Effector memory CD8-positive, alpha-beta T cell (primary cell): ENCODE measurements at regions not wholly inside any gene's neighbourhood (a gene's known extent, or its start where the extent isn't known, plus 50 kb on each side); places are given as distances from the start of the nearest gene placed in this dataset.
"Not testable (repeated sequence)": the region's sequence is repeated elsewhere in the genome, so short reads cannot be mapped to it uniquely, and the experiment has no call there.

ENCODE experiments used
- ATAC-seq: fragments of 150-1000 bp; cut with Tn5 transposase; replicated peaks from 2 replicates; pipeline ENCODE4 v1.10.0; 2021; ENCODE audit warnings: mild to moderate bottlenecking, moderate library complexity
- DNase-seq, 3 experiments: peaks; one replicate each; pipeline ENCODE4 v3.0.0; 2021
- H3K27ac Mint-ChIP-seq, 2 donors: one replicate each; pipeline ENCODE4 v1.8.0; 2022; ENCODE audit warnings: mild to moderate bottlenecking in 2 of 2, mixed read lengths in 2 of 2, moderate library complexity in 2 of 2
- H3K27me3 Mint-ChIP-seq, 2 donors: one replicate each; pipeline ENCODE4 v1.8.0; 2022; ENCODE audit warnings: mixed read lengths in 2 of 2
- H3K36me3 Mint-ChIP-seq: one replicate; pipeline ENCODE4 v1.8.0; 2022; ENCODE audit warnings: mild to moderate bottlenecking, moderate library complexity, mixed read lengths; ENCODE audit not compliant: insufficient read depth
- H3K4me1 Mint-ChIP-seq, 2 donors: one replicate each; pipeline ENCODE4 v1.8.0; 2022; ENCODE audit warnings: low read depth in 2 of 2, mixed read lengths in 2 of 2
- H3K4me3 Mint-ChIP-seq, 2 donors: one replicate each; pipeline ENCODE4 v1.8.0; 2022; ENCODE audit warnings: mild to moderate bottlenecking in 2 of 2, mixed read lengths in 2 of 2, moderate library complexity in 2 of 2
- H3K9me3 Mint-ChIP-seq, 2 donors: one replicate each; pipeline ENCODE4 v1.8.0; 2022; ENCODE audit warnings: mixed read lengths in 2 of 2

- ATAC-seq (no peak), DNase-seq (no peak)
- peaks cover 4 to 5% of the 10 kb centered on the region in 2 donors for H3K4me1 Mint-ChIP-seq
- H3K4me3 Mint-ChIP-seq = no peak overlapping the region
- no peaks in the 10 kb centered on the region for H3K9me3 Mint-ChIP-seq
- H3K27ac Mint-ChIP-seq = no peak overlapping the region
- H3K36me3 Mint-ChIP-seq = no peaks in the 10 kb centered on the region
- H3K27me3 Mint-ChIP-seq = peaks cover 29 to 50% of the 10 kb centered on the region in 2 donors
These were observed 60.3 kb downstream of the CHRD start for GRCh38 chr3:184440151-184440550.

- no peaks in the 10 kb centered on the region for H3K36me3 Mint-ChIP-seq
- peaks cover 4 to 5% of the 10 kb centered on the region in 2 donors for H3K4me1 Mint-ChIP-seq
- no peak overlapping the region for H3K27ac Mint-ChIP-seq
- ATAC-seq = no peak
- DNase-seq = no peak
- H3K9me3 Mint-ChIP-seq = no peaks in the 10 kb centered on the region
- H3K4me3 Mint-ChIP-seq = no peak overlapping the region
- peaks cover 23 to 41% of the 10 kb centered on the region in 2 donors for H3K27me3 Mint-ChIP-seq
These were observed 61.5 kb downstream of the CHRD start for GRCh38 chr3:184441202-184441900.

- no peak overlapping the region for H3K27ac Mint-ChIP-seq
- ATAC-seq = no peak
- no peaks in the 10 kb centered on the region for H3K9me3 Mint-ChIP-seq
- no peak for DNase-seq
- no peaks in the 10 kb centered on the region for H3K36me3 Mint-ChIP-seq
- peaks cover 4 to 5% of the 10 kb centered on the region in 2 donors for H3K4me1 Mint-ChIP-seq
- H3K27me3 Mint-ChIP-seq = peaks cover 20 to 46% of the 10 kb centered on the region in 2 donors
- no peak overlapping the region for H3K4me3 Mint-ChIP-seq
These were observed 63.5 kb downstream of the CHRD start for GRCh38 chr3:184443364-184443763.

GRCh38 chr3:184443831-184444230, 64.0 kb downstream of the CHRD start:
- no peaks in the 10 kb centered on the region for H3K36me3 Mint-ChIP-seq
- peaks cover 21 to 46% of the 10 kb centered on the region in 2 donors for H3K27me3 Mint-ChIP-seq
- no peak overlapping the region for H3K4me3 Mint-ChIP-seq
- ATAC-seq (no peak), DNase-seq (no peak)
- no peak overlapping the region for H3K27ac Mint-ChIP-seq
- peaks cover 4 to 5% of the 10 kb centered on the region in 2 donors for H3K4me1 Mint-ChIP-seq
- H3K9me3 Mint-ChIP-seq = no peaks in the 10 kb centered on the region

- no peak for ATAC-seq
- no peaks in the 10 kb centered on the region for H3K9me3 Mint-ChIP-seq
These were observed 68.7 kb downstream of the CHRD start for GRCh38 chr3:184448321-184449160.

GRCh38 chr3:184449161-184449515, 69.3 kb downstream of the CHRD start:
- Mint-ChIP-seq H3K4me3 (no peak overlapping the region), H3K9me3 (no peaks in the 10 kb centered on the region), H3K4me1 (no peaks in the 10 kb centered on the region), H3K36me3 (no peaks in the 10 kb centered on the region), H3K27ac (no peak overlapping the region), H3K27me3 (peaks cover 10 to 50% of the 10 kb centered on the region in 2 donors)
- no peak for ATAC-seq
- no peak for DNase-seq

More at GRCh38 chr3:184448321-184449160, 68.7 kb downstream of the CHRD start:
- DNase-seq = no peak
- no peak overlapping the region for H3K27ac Mint-ChIP-seq
- H3K4me1 Mint-ChIP-seq = no peaks in the 10 kb centered on the region
- no peak overlapping the region for H3K4me3 Mint-ChIP-seq
- peaks cover 10 to 48% of the 10 kb centered on the region in 2 donors for H3K27me3 Mint-ChIP-seq
- H3K36me3 Mint-ChIP-seq = no peaks in the 10 kb centered on the region

- Mint-ChIP-seq H3K27ac (no peak overlapping the region), H3K4me3 (no peak overlapping the region)
These were observed 70.7 kb downstream of the CHRD start for GRCh38 chr3:184450547-184450946.

GRCh38 chr3:184453296-184453695, 73.4 kb downstream of the CHRD start:
- DNase-seq (no peak), ATAC-seq (no peak)
- Mint-ChIP-seq H3K4me1 (no peaks in the 10 kb centered on the region), H3K36me3 (no peaks in the 10 kb centered on the region), H3K9me3 (no peaks in the 10 kb centered on the region), H3K27me3 (peaks cover 6 to 66% of the 10 kb centered on the region in 2 donors), H3K27ac (no peak overlapping the region), H3K4me3 (no peak overlapping the region)

More at GRCh38 chr3:184450547-184450946, 70.7 kb downstream of the CHRD start:
- no peaks in the 10 kb centered on the region for H3K36me3 Mint-ChIP-seq
- no peaks in the 10 kb centered on the region for H3K4me1 Mint-ChIP-seq
- DNase-seq (no peak), ATAC-seq (no peak)
- no peaks in the 10 kb centered on the region for H3K9me3 Mint-ChIP-seq
- H3K27me3 Mint-ChIP-seq = peaks cover 10 to 61% of the 10 kb centered on the region in 2 donors

GRCh38 chr3:184455991-184456390, 76.1 kb downstream of the CHRD start:
- no peak for ATAC-seq
- no peak overlapping the region for H3K4me3 Mint-ChIP-seq
- H3K4me1 Mint-ChIP-seq = no peaks in the 10 kb centered on the region

GRCh38 chr3:184456476-184456875, 76.6 kb downstream of the CHRD start:
- no peak for DNase-seq
- ATAC-seq = no peak
- Mint-ChIP-seq H3K27me3 (peaks cover 12 to 80% of the 10 kb centered on the region in 2 donors), H3K4me3 (no peak overlapping the region), H3K36me3 (no peaks in the 10 kb centered on the region), H3K27ac (no peak overlapping the region), H3K4me1 (no peaks in the 10 kb centered on the region), H3K9me3 (no peaks in the 10 kb centered on the region)

More at GRCh38 chr3:184455991-184456390, 76.1 kb downstream of the CHRD start:
- H3K36me3 Mint-ChIP-seq = no peaks in the 10 kb centered on the region
- no peak overlapping the region for H3K27ac Mint-ChIP-seq
- peaks cover 12 to 75% of the 10 kb centered on the region in 2 donors for H3K27me3 Mint-ChIP-seq
- no peak for DNase-seq
- H3K9me3 Mint-ChIP-seq = no peaks in the 10 kb centered on the region

- no peaks in the 10 kb centered on the region for H3K9me3 Mint-ChIP-seq
- DNase-seq (no peak), ATAC-seq (no peak)
- no peak overlapping the region for H3K27ac Mint-ChIP-seq
- no peaks in the 10 kb centered on the region for H3K4me1 Mint-ChIP-seq
- H3K27me3 Mint-ChIP-seq = peaks cover 12 to 88% of the 10 kb centered on the region in 2 donors
- H3K4me3 Mint-ChIP-seq = no peak overlapping the region
- no peaks in the 10 kb centered on the region for H3K36me3 Mint-ChIP-seq
These were observed 77.5 kb downstream of the CHRD start for GRCh38 chr3:184457329-184457728.

- not testable (repeated sequence) for H3K27ac Mint-ChIP-seq
These were observed 78.0 kb downstream of the CHRD start for GRCh38 chr3:184457784-184458377.

GRCh38 chr3:184459355-184459754, 79.5 kb downstream of the CHRD start:
- DNase-seq = no peak

More at GRCh38 chr3:184457784-184458377, 78.0 kb downstream of the CHRD start:
- not testable (repeated sequence) for H3K9me3 Mint-ChIP-seq, DNase-seq, H3K36me3 Mint-ChIP-seq, H3K4me1 Mint-ChIP-seq, ATAC-seq, H3K4me3 Mint-ChIP-seq
- peaks cover 11 to 84% of the 10 kb centered on the region in 2 donors for H3K27me3 Mint-ChIP-seq

More at GRCh38 chr3:184459355-184459754, 79.5 kb downstream of the CHRD start:
- Mint-ChIP-seq H3K27me3 (peaks cover 10 to 73% of the 10 kb centered on the region in 2 donors), H3K27ac (no peak overlapping the region), H3K36me3 (no peaks in the 10 kb centered on the region), H3K9me3 (no peaks in the 10 kb centered on the region), H3K4me1 (no peaks in the 10 kb centered on the region), H3K4me3 (no peak overlapping the region)
- no peak for ATAC-seq
